ENCODE measurements at regions not wholly inside any gene's neighbourhood (a gene's known extent, or its start where the extent isn't known, plus 50 kb on each side); places are given as distances from the start of the nearest gene placed in this dataset.

DNA sequence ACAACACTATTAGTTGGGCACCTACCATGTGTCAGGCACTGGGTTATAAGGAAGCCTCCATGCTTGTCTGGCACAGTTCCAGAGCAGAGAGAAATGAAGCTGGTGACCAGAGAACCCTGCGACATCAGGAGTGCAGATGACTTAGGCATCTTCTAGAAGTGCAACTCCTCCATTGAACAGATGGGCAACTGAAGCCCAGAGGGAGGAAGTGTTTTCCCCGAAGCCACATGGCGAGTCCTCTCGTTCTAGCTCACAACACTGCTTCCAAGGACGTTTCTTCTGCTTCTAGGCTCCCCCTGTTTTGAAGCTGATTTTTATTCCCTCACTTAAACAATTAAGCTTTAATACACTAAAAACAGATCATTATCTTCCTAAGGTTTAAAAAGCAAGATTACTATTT is 109.8 kb upstream of the SYT13 start:
- Histone ChIP-seq H3K4me1 (no peaks in the 10 kb centered on the region), H3K27ac (no peak overlapping the region), H3K27me3 (no peaks in the 10 kb centered on the region), H3K9me3 (no peaks in the 10 kb centered on the region), H3K4me3 (no peak overlapping the region), H3K36me3 (no peaks in the 10 kb centered on the region)
- DNase-seq = no peak
- TF ChIP-seq, protein P1, sequence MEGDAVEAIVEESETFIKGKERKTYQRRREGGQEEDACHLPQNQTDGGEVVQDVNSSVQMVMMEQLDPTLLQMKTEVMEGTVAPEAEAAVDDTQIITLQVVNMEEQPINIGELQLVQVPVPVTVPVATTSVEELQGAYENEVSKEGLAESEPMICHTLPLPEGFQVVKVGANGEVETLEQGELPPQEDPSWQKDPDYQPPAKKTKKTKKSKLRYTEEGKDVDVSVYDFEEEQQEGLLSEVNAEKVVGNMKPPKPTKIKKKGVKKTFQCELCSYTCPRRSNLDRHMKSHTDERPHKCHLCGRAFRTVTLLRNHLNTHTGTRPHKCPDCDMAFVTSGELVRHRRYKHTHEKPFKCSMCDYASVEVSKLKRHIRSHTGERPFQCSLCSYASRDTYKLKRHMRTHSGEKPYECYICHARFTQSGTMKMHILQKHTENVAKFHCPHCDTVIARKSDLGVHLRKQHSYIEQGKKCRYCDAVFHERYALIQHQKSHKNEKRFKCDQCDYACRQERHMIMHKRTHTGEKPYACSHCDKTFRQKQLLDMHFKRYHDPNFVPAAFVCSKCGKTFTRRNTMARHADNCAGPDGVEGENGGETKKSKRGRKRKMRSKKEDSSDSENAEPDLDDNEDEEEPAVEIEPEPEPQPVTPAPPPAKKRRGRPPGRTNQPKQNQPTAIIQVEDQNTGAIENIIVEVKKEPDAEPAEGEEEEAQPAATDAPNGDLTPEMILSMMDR (IDR thresholded peaks at IDR 0.05) = no peak
- no peak for TF ChIP-seq POLR2A (IDR thresholded peaks at IDR 0.05)
- intact Hi-C loops (cut with DNase I; ENCODE audit: low total_unique reads) = no loop called here

DNA sequence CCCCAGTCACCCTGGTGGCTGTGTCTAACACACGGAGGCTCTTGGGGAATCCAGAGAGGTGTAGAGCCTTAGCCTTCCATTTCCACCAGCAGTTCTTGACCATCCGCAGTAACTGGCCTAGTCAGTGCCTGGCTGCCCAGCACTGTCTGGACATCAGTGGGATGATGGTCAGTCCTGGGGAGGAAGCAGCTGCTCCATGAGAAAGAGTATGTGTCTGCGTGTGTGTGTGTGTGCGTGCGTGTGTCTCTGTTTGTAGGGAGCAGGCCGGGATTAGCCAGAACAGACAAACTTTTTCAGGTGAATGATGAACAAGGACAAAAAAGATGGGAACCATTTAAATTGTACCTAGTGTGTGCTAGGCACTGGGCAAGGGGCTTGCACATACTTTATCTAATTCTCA is 109.3 kb upstream of the SYT13 start:
- DNase-seq = no peak
- H3K4me3 ChIP-seq = no peak overlapping the region
- no peaks in the 10 kb centered on the region for H3K27me3 ChIP-seq
- H3K27ac ChIP-seq = no peak overlapping the region
- no peaks in the 10 kb centered on the region for H3K4me1 ChIP-seq
- intact Hi-C loops (cut with DNase I; ENCODE audit: low total_unique reads) = no loop called here
- no peaks in the 10 kb centered on the region for H3K9me3 ChIP-seq
- TF ChIP-seq, protein P1 (IDR thresholded peaks at IDR 0.05) = no peak
- TF ChIP-seq POLR2A (IDR thresholded peaks at IDR 0.05) = no peak
- H3K36me3 ChIP-seq = no peaks in the 10 kb centered on the region

DNA sequence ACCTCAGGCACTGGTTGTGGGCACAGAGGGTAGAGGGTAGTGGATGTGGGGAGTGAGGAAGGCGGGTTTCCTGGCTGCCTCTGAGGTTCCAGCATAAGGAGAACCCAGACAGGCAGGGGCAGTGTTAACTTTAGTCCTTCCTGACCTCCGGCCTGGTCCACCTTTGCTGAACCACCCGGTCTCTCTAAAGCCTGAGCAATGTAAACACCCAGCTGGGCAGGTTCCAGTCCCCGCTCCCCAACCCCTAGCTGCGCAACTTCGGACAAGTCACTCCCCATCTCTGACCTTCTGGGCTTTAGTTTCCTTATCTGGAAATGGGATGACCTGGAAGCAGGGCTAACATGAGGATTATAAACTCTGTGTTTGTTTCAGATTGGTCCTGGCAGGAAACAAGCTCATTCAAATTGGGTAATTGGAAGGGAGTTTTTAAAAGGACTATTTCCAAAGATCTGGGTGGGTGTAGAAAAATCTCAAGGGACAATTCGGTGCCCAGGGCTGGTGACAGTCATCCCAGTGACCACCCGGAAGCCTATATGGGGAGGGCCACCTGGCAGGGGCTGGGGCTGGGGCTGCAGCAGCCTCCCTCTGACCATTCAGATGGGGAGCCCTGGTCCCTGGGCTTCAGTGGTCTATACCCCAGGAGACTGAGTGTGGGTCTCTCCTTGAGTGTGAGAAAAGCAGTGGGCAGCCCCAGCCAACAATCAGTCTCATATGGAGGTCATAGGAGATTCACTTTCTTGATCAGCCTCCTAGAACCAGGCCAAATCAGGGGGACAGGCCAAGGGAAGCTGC is 108.3 kb upstream of the SYT13 start:
- H3K9me3 ChIP-seq = no peaks in the 10 kb centered on the region
- intact Hi-C loops (cut with DNase I; ENCODE audit: low total_unique reads) = no loop called here
- DNase-seq = no peak
- H3K27ac ChIP-seq = no peak overlapping the region
- no peaks in the 10 kb centered on the region for H3K27me3 ChIP-seq
- H3K4me1 ChIP-seq = no peaks in the 10 kb centered on the region
- H3K4me3 ChIP-seq = no peak overlapping the region
- no peaks in the 10 kb centered on the region for H3K36me3 ChIP-seq
- TF ChIP-seq, protein P1 (IDR thresholded peaks at IDR 0.05) = no peak
- TF ChIP-seq POLR2A (IDR thresholded peaks at IDR 0.05) = no peak

DNA sequence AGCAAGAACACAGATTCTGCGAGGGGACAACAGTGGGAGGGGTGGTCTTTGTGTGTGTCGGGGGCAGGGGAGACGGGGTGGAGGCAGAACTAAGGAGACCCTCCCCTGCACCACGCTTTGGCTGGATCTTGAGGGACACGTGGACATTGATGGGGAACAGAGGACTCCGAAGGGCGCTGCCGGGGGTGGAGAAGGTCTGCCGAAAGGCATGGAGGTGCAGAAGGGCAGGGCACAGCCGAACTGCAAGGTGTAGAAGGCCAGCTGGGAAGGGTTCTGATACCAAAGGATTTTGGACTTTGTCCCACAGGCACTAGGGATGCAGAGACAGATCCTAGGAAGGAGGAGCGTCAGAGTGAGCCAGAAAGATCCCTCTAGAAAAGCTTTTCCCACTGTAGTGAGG is 107.7 kb upstream of the SYT13 start:
- Histone ChIP-seq H3K27me3 (no peaks in the 10 kb centered on the region), H3K27ac (no peak overlapping the region), H3K9me3 (no peaks in the 10 kb centered on the region), H3K4me1 (no peaks in the 10 kb centered on the region), H3K36me3 (no peaks in the 10 kb centered on the region), H3K4me3 (no peak overlapping the region)
- intact Hi-C loops (cut with DNase I; ENCODE audit: low total_unique reads) = no loop called here
- TF ChIP-seq, protein P1 (IDR thresholded peaks at IDR 0.05) = no peak
- no peak for TF ChIP-seq POLR2A (IDR thresholded peaks at IDR 0.05)
- DNase-seq = no peak

DNA sequence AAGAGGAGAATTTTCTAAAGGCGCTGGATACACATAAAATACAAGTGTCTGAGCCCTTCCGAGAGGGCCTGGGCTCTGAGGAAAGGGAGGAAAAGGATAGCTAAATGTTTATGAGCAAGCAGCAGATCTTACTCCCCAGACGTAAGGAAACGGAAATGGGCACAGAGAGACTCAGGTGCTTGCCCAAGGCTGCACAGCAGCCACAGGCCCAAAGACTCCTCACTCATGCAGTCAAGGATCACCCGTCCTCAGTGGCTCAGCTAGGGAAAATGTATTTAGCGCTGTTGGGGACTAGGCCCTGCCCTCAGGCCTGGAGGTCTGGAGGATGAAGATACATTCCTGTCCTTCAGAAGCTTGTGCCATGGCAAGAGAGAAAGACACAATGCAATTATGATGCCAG is 107.2 kb upstream of the SYT13 start:
- DNase-seq = no peak
- intact Hi-C loops (cut with DNase I; ENCODE audit: low total_unique reads) = no loop called here
- no peak overlapping the region for H3K27ac ChIP-seq
- no peaks in the 10 kb centered on the region for H3K4me1 ChIP-seq
- H3K36me3 ChIP-seq = no peaks in the 10 kb centered on the region
- H3K4me3 ChIP-seq = no peak overlapping the region
- TF ChIP-seq, protein P1 (IDR thresholded peaks at IDR 0.05) = no peak
- no peak for TF ChIP-seq POLR2A (IDR thresholded peaks at IDR 0.05)
- H3K27me3 ChIP-seq = no peaks in the 10 kb centered on the region
- H3K9me3 ChIP-seq = no peaks in the 10 kb centered on the region

All from uterus (tissue), 3 donors.